Naive thymus-derived CD4-positive, alpha-beta T cell (primary cell): ENCODE measurements at regions not wholly inside any gene's neighbourhood (a gene's known extent, or its start where the extent isn't known, plus 50 kb on each side); places are given as distances from the start of the nearest gene placed in this dataset.

ENCODE experiments used
- ATAC-seq: fragments of 150-1000 bp; cut with Tn5 transposase; 2 replicates; pipeline ENCODE4 v1.10.0; 2021; ENCODE audit warnings: mild to moderate bottlenecking, moderate library complexity
- CTCF ChIA-PET: fragments of 350-600 bp; sonication (Branson Sonifier 250); formaldehyde crosslinking; loops from one replicate; lab custom pipeline; 2021; ENCODE audit warnings: antibody characterized with exemption; lab: Charles Lee
- POLR2A ChIA-PET: fragments of 350-600 bp; sonication (Branson Sonifier 250); formaldehyde crosslinking; loops from one replicate; lab custom pipeline; 2021; ENCODE audit warnings: antibody characterized with exemption, inconsistent platforms; lab: Charles Lee
- DNase-seq, 9 donors: peaks; one replicate each; pipeline versions ENCODE4 v3.0.0 to v3.0.0-alpha.2; 2020 to 2022; ENCODE audit warnings: mixed read lengths in 1 of 9
- H3K27ac ChIP-seq: one replicate; pipeline ENCODE4 v1.7.0; 2013; ENCODE audit warnings: mild to moderate bottlenecking, low read depth, low read length, moderate library complexity
- H3K27me3 ChIP-seq, 2 donors: one replicate each; pipeline ENCODE4 v1.7.0; 2013; ENCODE audit warnings: low read length in 2 of 2, mild to moderate bottlenecking in 2 of 2, moderate library complexity in 2 of 2; ENCODE audit not compliant: control insufficient read depth in 2 of 2, insufficient read depth in 2 of 2
- H3K36me3 ChIP-seq, 3 experiments: 1 replicate in 2 of 3; 2 replicates in 1 of 3; pipeline ENCODE4 v1.7.0; 2013; ENCODE audit warnings: low read length in 3 of 3, mild to moderate bottlenecking in 3 of 3, moderate library complexity in 1 of 3; ENCODE audit not compliant: insufficient read depth in 3 of 3, control insufficient read depth in 2 of 3
- H3K4me1 ChIP-seq, 2 donors: one replicate each; pipeline ENCODE4 v1.7.0; 2013; ENCODE audit warnings: low read length in 2 of 2, mild to moderate bottlenecking in 2 of 2, moderate library complexity in 1 of 2; ENCODE audit not compliant: control insufficient read depth in 2 of 2, insufficient read depth in 2 of 2
- H3K4me3 ChIP-seq: 2 replicates; pipeline ENCODE4 v1.7.0; 2013; ENCODE audit warnings: mild to moderate bottlenecking, low read length
- H3K9me3 ChIP-seq, 3 experiments: 1 replicate in 2 of 3; 2 replicates in 1 of 3; pipeline ENCODE4 v1.7.0; 2013; ENCODE audit warnings: low read length in 3 of 3; ENCODE audit not compliant: control insufficient read depth in 2 of 3
- H3K27ac Mint-ChIP-seq, 9 donors: one replicate each; pipeline ENCODE4 v1.8.0; 2020 to 2022; ENCODE audit warnings: mixed read lengths in 9 of 9, mild to moderate bottlenecking in 8 of 9, moderate library complexity in 5 of 9, inconsistent platforms in 2 of 9
- H3K27me3 Mint-ChIP-seq, 5 donors: one replicate each; pipeline ENCODE4 v1.8.0; 2021 to 2022; ENCODE audit warnings: mixed read lengths in 5 of 5, mild to moderate bottlenecking in 1 of 5
- H3K36me3 Mint-ChIP-seq, 5 donors: one replicate each; pipeline ENCODE4 v1.8.0; 2020 to 2022; ENCODE audit warnings: mixed read lengths in 5 of 5, mild to moderate bottlenecking in 3 of 5, inconsistent platforms in 1 of 5
- H3K4me1 Mint-ChIP-seq, 7 donors: one replicate each; pipeline ENCODE4 v1.8.0; 2020 to 2022; ENCODE audit warnings: mixed read lengths in 7 of 7, mild to moderate bottlenecking in 3 of 7, inconsistent platforms in 1 of 7
- H3K4me3 Mint-ChIP-seq, 10 donors: one replicate each; pipeline ENCODE4 v1.8.0; 2020 to 2022; ENCODE audit warnings: mild to moderate bottlenecking in 10 of 10, mixed read lengths in 10 of 10, moderate library complexity in 6 of 10, inconsistent platforms in 2 of 10
- H3K9me3 Mint-ChIP-seq, 11 donors: one replicate each; pipeline ENCODE4 v1.8.0; 2020 to 2022; ENCODE audit warnings: mixed read lengths in 11 of 11, mild to moderate bottlenecking in 4 of 11, inconsistent platforms in 1 of 11, moderate library complexity in 1 of 11
- intact Hi-C, 2 donors: fragments of 100-400 bp; cut with micrococcal nuclease; formaldehyde crosslinking; loops; one replicate each; pipeline ENCODE4 v1.15.1; 2023

DNA sequence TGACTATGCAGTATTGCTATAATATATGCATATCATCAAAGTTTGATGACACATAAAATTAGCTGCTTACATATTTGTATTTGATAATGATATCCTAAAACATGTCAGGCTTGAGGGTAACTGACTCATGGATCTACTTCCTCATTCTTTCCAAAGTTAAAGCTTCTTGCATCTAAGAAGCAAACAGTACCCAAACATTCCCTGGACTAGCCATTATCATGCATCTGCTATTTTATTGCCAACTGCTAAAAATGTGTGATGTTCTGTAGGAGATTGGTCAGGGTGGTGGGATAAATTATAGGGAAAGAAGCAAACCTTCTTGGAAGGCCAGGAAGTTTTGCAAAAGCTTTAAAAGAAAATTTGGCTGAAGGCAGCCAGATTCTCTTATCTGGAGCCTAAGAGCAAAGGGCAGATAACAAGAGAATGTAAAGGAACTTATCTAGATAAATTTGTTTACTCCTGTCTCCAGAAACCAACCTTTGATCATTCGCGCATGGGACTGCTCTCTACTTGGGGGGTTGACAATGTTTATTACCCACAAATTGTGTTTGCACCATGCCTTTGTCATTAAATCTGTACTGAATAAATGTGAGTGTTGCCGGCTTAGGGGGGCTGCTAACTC lies 604.1 kb upstream of the TLE4 start:
- no peaks in the 10 kb centered on the region for H3K4me1 ChIP-seq
- Mint-ChIP-seq H3K27ac (no peak overlapping the region), H3K27me3 (no peaks in the 10 kb centered on the region), H3K36me3 (no peaks in the 10 kb centered on the region), H3K4me3 (no peak overlapping the region), H3K4me1 (no peaks in the 10 kb centered on the region), H3K9me3 (peaks cover 0 to 7% (median 0%) of the 10 kb centered on the region in 11 donors)
- no peaks in the 10 kb centered on the region for H3K27me3 ChIP-seq
- ChIA-PET POLR2A (no interaction called here), CTCF (no interaction called here)
- H3K36me3 ChIP-seq, result no peaks in the 10 kb centered on the region
- no peak for DNase-seq
- intact Hi-C loops, result no loop called here
- no peak for ATAC-seq
- H3K4me3 ChIP-seq, result no peak overlapping the region
- H3K27ac ChIP-seq, result no peak overlapping the region
- H3K9me3 ChIP-seq, result no peaks in the 10 kb centered on the region

DNA sequence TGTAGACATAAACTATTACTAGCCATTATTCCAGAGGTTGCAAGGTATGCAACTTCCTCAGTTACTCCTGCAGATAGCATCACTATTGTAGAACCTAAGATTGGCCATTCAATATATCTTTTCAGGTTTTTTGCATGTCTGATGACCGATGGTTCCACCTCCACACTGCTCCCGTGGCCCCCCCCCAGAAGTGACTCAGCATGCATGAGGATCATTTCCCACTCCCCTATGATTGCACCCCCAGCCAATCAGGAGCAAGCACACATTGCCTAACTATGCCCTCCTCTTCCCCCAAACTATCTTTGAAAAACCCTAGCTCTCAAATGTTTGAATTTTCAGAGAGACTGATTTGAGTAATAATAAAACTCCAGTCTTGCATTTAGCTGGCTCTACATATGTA lies 601.4 kb upstream of the TLE4 start:
- POLR2A ChIA-PET, result no interaction called here
- intact Hi-C loops, result no loop called here
- H3K36me3 Mint-ChIP-seq, result no peaks in the 10 kb centered on the region
- Histone ChIP-seq H3K4me3 (no peak overlapping the region), H3K27me3 (no peaks in the 10 kb centered on the region), H3K9me3 (no peaks in the 10 kb centered on the region), H3K36me3 (no peaks in the 10 kb centered on the region), H3K4me1 (no peaks in the 10 kb centered on the region), H3K27ac (no peak overlapping the region)
- no peak overlapping the region for H3K27ac Mint-ChIP-seq
- H3K4me1 Mint-ChIP-seq, result no peaks in the 10 kb centered on the region
- CTCF ChIA-PET, result no interaction called here
- H3K9me3 Mint-ChIP-seq, result peaks cover 0 to 5% (median 0%) of the 10 kb centered on the region in 11 donors
- H3K27me3 Mint-ChIP-seq, result no peaks in the 10 kb centered on the region
- H3K4me3 Mint-ChIP-seq, result no peak overlapping the region
- ATAC-seq (no peak), DNase-seq (no peak)

DNA sequence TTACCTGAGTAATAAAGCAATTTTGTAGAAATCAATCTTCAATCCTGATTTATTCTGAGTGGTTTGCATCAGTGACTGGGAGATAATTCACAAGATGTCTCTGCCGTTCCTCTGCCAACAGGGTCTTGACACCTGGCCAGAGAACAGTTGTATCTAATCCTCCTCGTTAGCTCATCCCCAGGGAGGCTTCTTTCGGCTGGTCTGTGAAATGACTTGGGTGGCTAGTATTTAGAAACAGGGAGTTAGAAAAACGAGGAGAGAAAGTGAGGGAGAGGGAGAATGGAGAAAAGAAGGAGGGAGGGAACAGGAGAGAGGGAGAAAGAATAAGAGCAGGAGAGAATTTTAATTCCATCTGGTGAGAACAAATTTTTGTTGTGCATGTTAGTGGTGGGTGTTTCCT lies 600.2 kb upstream of the TLE4 start:
- intact Hi-C loops, result no loop called here
- Mint-ChIP-seq H3K4me1 (no peaks in the 10 kb centered on the region), H3K4me3 (no peak overlapping the region)

DNA sequence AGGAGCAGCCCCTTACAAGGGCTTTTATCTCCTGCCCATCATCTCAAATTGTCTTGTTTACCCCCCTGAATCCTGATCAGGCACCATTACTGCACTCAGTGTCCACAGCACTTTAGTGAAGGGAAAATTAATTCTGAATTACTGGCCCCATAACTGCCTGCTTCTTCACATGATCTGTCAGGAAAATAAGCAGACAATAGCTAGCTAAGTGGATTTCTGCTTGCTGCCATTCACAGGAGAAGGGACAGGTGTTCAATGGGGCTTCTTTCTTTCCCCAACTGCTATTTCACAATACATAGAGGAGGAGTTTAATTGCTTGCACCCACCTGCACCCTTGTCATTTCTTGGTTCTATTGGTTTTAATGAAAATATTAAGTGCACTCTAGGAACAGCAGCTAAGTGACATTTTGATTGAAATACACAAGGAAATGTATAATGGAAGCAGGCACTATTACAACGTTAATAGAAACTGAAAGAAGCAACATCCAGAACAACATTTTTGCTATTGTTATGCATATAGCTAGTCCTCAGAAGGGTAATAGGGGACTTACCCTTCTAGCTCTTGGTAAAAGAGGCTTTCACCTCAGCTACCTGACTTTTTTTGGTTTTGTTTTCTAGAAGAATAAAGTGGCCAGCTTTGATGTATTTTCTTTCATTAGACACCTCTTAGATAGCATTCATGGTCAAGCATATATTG lies 599.3 kb upstream of the TLE4 start:
- H3K36me3 Mint-ChIP-seq, result no peaks in the 10 kb centered on the region
- Histone ChIP-seq H3K36me3 (no peaks in the 10 kb centered on the region), H3K4me3 (no peak overlapping the region), H3K4me1 (no peaks in the 10 kb centered on the region), H3K9me3 (no peaks in the 10 kb centered on the region), H3K27me3 (no peaks in the 10 kb centered on the region), H3K27ac (no peak overlapping the region)
- ChIA-PET POLR2A (no interaction called here), CTCF (no interaction called here)
- H3K9me3 Mint-ChIP-seq, result peaks cover 0 to 10% (median 0%) of the 10 kb centered on the region in 11 donors
- ATAC-seq, result no peak
- H3K27me3 Mint-ChIP-seq, result no peaks in the 10 kb centered on the region
- DNase-seq, result no peak
- intact Hi-C loops, result no loop called here
- H3K4me1 Mint-ChIP-seq, result no peaks in the 10 kb centered on the region
- no peak overlapping the region for H3K4me3 Mint-ChIP-seq
- H3K27ac Mint-ChIP-seq, result no peak overlapping the region

More for the DNA sequence above, 600.2 kb upstream of the TLE4 start:
- Mint-ChIP-seq H3K9me3 (peaks cover 0 to 9% (median 0%) of the 10 kb centered on the region in 11 donors), H3K27me3 (no peaks in the 10 kb centered on the region), H3K27ac (peak overlapping the region in 1 of 9 donors; percentile 36), H3K36me3 (no peaks in the 10 kb centered on the region)
- H3K27ac ChIP-seq, result no peak overlapping the region
- H3K9me3 ChIP-seq, result no peaks in the 10 kb centered on the region
- H3K27me3 ChIP-seq, result no peaks in the 10 kb centered on the region
- no peak overlapping the region for H3K4me3 ChIP-seq
- H3K4me1 ChIP-seq, result no peaks in the 10 kb centered on the region
- no peaks in the 10 kb centered on the region for H3K36me3 ChIP-seq
- CTCF ChIA-PET, result no interaction called here
- ATAC-seq, result no peak
- DNase-seq, result no peak
- POLR2A ChIA-PET, result no interaction called here

DNA sequence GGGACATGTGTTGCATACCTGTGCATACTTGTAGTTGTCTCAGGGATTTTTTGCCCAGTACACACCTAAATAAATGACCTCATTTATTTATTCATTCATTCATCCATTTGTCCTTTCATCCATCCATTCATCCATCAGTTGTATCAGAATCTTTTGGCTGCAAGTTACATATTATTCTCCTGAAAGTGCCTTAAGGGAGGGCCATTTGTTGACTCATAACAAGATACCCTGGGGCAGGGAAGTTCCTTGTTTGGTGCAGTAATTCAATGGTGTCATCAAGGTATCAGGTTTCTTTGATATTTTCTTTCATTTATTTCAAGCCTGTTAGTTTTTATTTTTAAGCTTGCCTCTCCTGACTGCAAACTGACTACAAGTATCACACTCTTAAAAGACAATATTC lies 597.9 kb upstream of the TLE4 start:
- no peak for ATAC-seq
- no peak overlapping the region for H3K4me3 ChIP-seq
- Mint-ChIP-seq H3K36me3 (no peaks in the 10 kb centered on the region), H3K9me3 (peaks cover 0 to 5% (median 0%) of the 10 kb centered on the region in 11 donors), H3K4me1 (no peaks in the 10 kb centered on the region), H3K27me3 (no peaks in the 10 kb centered on the region), H3K4me3 (no peak overlapping the region), H3K27ac (no peak overlapping the region)
- ChIA-PET POLR2A (no interaction called here), CTCF (no interaction called here)
- no peaks in the 10 kb centered on the region for H3K9me3 ChIP-seq
- no peaks in the 10 kb centered on the region for H3K4me1 ChIP-seq
- no peak for DNase-seq
- no peaks in the 10 kb centered on the region for H3K36me3 ChIP-seq
- no peaks in the 10 kb centered on the region for H3K27me3 ChIP-seq
- intact Hi-C loops, result no loop called here
- no peak overlapping the region for H3K27ac ChIP-seq

DNA sequence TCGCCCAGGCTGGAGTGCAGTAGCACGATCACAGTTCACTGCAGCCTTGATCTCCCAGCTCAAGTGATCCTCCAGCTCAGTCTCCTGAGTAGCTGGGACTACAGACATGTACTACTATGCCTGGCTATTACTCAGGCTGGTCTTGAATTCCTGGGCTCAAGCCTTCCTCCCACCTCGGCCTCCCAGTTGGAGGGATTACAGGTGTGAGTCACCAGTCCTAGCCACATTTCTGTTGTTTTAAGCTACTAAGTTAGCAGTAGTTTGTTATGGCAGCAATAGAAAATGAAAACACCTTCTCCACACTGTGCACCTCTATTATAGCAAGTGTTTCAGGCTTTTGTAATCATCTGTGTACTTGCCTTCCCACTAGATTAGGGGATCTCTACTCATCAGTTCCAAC lies 588.9 kb upstream of the TLE4 start:
- no peaks in the 10 kb centered on the region for H3K4me1 ChIP-seq
- H3K27ac Mint-ChIP-seq, result no peak overlapping the region
- no peak overlapping the region for H3K27ac ChIP-seq
- no peak overlapping the region for H3K4me3 ChIP-seq
- H3K36me3 Mint-ChIP-seq, result no peaks in the 10 kb centered on the region
- DNase-seq (no peak), ATAC-seq (no peak)
- no peaks in the 10 kb centered on the region for H3K4me1 Mint-ChIP-seq
- intact Hi-C loops, result no loop called here
- H3K9me3 ChIP-seq, result no peaks in the 10 kb centered on the region
- H3K9me3 Mint-ChIP-seq, result peaks cover 0 to 4% (median 0%) of the 10 kb centered on the region in 11 donors
- CTCF ChIA-PET, result interaction anchor here (0.6 kb wide), 1 partner anchor 1524 kb away, joined by 3 read pairs; no protein-coding TSS in a partner anchor
- no peak overlapping the region for H3K4me3 Mint-ChIP-seq
- POLR2A ChIA-PET, result no interaction called here
- no peaks in the 10 kb centered on the region for H3K27me3 ChIP-seq
- H3K36me3 ChIP-seq, result no peaks in the 10 kb centered on the region
- no peaks in the 10 kb centered on the region for H3K27me3 Mint-ChIP-seq
